ENCODE measurements at regions not wholly inside any gene's neighbourhood (a gene's known extent, or its start where the extent isn't known, plus 50 kb on each side); places are given as distances from the start of the nearest gene placed in this dataset.

- dilution Hi-C loops (cut with MboI; ENCODE audit: extremely low pct_ligation_motif_present, low sequenced_read_pairs) (no loop called here), intact Hi-C loops (cut with micrococcal nuclease) (no loop called here)
- no peaks in the 10 kb centered on the region for H4K20me1 ChIP-seq (replicated peaks; ENCODE audit: control insufficient read depth, extremely low read depth, insufficient read depth, low read length)
- H3K9me1 ChIP-seq (replicated peaks; ENCODE audit: control insufficient read depth, extremely low read depth, insufficient read depth, low read length), result no peaks in the 10 kb centered on the region
- H3K9me3 ChIP-seq (replicated peaks; ENCODE audit: control insufficient read depth, insufficient read depth, low read length), result no peaks in the 10 kb centered on the region
- no peak overlapping the region for H3K4me3 ChIP-seq (replicated peaks in 1 of 3; ENCODE audit: insufficient read depth in 1 of 3, low read depth in 1 of 3, low read length in 3 of 3)
- POLR2A ChIA-PET, result interaction anchor here (0.7 kb wide), 1 partner anchor 304 kb away, joined by 3 read pairs; no protein-coding TSS in a partner anchor
- DNase-seq (ENCODE audit: low read depth, low spot score) (no peak), FAIRE-seq (no peak)
- no peaks in the 10 kb centered on the region for H3K27me3 ChIP-seq (ENCODE audit: control insufficient read depth in 2 of 2, insufficient read depth in 2 of 2, low read length in 2 of 2)
- no peak overlapping the region for H3K9ac ChIP-seq (replicated peaks; ENCODE audit: extremely low read depth, insufficient read depth, low read length)
- no peak overlapping the region for H3K27ac ChIP-seq (ENCODE audit: insufficient read depth, low read depth, low read length)
- H3K4me2 ChIP-seq (ENCODE audit: insufficient read depth, low read length), result no peak overlapping the region
- H3K4me1 ChIP-seq (ENCODE audit: control insufficient read depth, extremely low read depth, insufficient read depth, low read length), result no peaks in the 10 kb centered on the region
- H3K79me2 ChIP-seq (ENCODE audit: control insufficient read depth, insufficient read depth, low read length), result no peaks in the 10 kb centered on the region
- no peak for TF ChIP-seq POLR2A (IDR thresholded peaks at IDR 0.05; ENCODE audit: low read depth, low read length)
- TF ChIP-seq CTCF (IDR thresholded peaks at IDR 0.05; ENCODE audit: extremely low read depth in 1 of 2, insufficient read depth in 1 of 2, low read depth in 1 of 2, low read length in 2 of 2), result no peak
- no peak for TF ChIP-seq MYC (IDR thresholded peaks at IDR 0.05; ENCODE audit: low read depth, low read length)
- H2AFZ ChIP-seq (ENCODE audit: low read depth, low read length), result no peak overlapping the region
- CTCF ChIA-PET, result no interaction called here
- no TSS peak for BruUV-seq (replicated peaks)
- no peaks in the 10 kb centered on the region for H3K36me3 ChIP-seq (ENCODE audit: control insufficient read depth in 2 of 2, extremely low read depth in 1 of 2, insufficient read depth in 2 of 2, low read length in 2 of 2)
Measured at GRCh38 chr3:25338158-25338725, 89.8 kb upstream of the RARB start.

GRCh38 chr3:25339225-25339624 lies 88.8 kb upstream of the RARB start:
- Histone ChIP-seq H3K4me2 (ENCODE audit: insufficient read depth, low read length) (no peak overlapping the region), H3K27ac (ENCODE audit: insufficient read depth, low read depth, low read length) (no peak overlapping the region), H2AFZ (ENCODE audit: low read depth, low read length) (no peak overlapping the region), H3K36me3 (ENCODE audit: control insufficient read depth in 2 of 2, extremely low read depth in 1 of 2, insufficient read depth in 2 of 2, low read length in 2 of 2) (no peaks in the 10 kb centered on the region), H3K9me1 (replicated peaks; ENCODE audit: control insufficient read depth, extremely low read depth, insufficient read depth, low read length) (no peaks in the 10 kb centered on the region), H4K20me1 (replicated peaks; ENCODE audit: control insufficient read depth, extremely low read depth, insufficient read depth, low read length) (no peaks in the 10 kb centered on the region), H3K9ac (replicated peaks; ENCODE audit: extremely low read depth, insufficient read depth, low read length) (no peak overlapping the region), H3K4me3 (replicated peaks in 1 of 3; ENCODE audit: insufficient read depth in 1 of 3, low read depth in 1 of 3, low read length in 3 of 3) (no peak overlapping the region), H3K79me2 (ENCODE audit: control insufficient read depth, insufficient read depth, low read length) (no peaks in the 10 kb centered on the region), H3K27me3 (ENCODE audit: control insufficient read depth in 2 of 2, insufficient read depth in 2 of 2, low read length in 2 of 2) (no peaks in the 10 kb centered on the region), H3K9me3 (replicated peaks; ENCODE audit: control insufficient read depth, insufficient read depth, low read length) (no peaks in the 10 kb centered on the region), H3K4me1 (ENCODE audit: control insufficient read depth, extremely low read depth, insufficient read depth, low read length) (no peaks in the 10 kb centered on the region)
- intact Hi-C loops (cut with micrococcal nuclease), result no loop called here
- FAIRE-seq (no peak), DNase-seq (ENCODE audit: low read depth, low spot score) (no peak)
- dilution Hi-C loops (cut with MboI; ENCODE audit: extremely low pct_ligation_motif_present, low sequenced_read_pairs), result no loop called here
- TF ChIP-seq CTCF (IDR thresholded peaks at IDR 0.05; ENCODE audit: extremely low read depth in 1 of 2, insufficient read depth in 1 of 2, low read depth in 1 of 2, low read length in 2 of 2) (no peak), POLR2A (IDR thresholded peaks at IDR 0.05; ENCODE audit: low read depth, low read length) (no peak), EZH2 (IDR thresholded peaks at IDR 0.05; ENCODE audit: borderline replicate concordance, low read depth, low read length, severe bottlenecking) (no peak), JUN (IDR thresholded peaks at IDR 0.05; ENCODE audit: borderline replicate concordance, insufficient read depth, insufficient read length, low read depth) (no peak), GATA2 (IDR thresholded peaks at IDR 0.05; ENCODE audit: insufficient read depth, insufficient read length, low read depth, low read length) (no peak), POLR2AphosphoS5 (IDR thresholded peaks at IDR 0.05; ENCODE audit: insufficient read depth, low read depth, low read length) (no peak), FOS (IDR thresholded peaks at IDR 0.05; ENCODE audit: borderline replicate concordance, insufficient read depth, low read length) (no peak), MAX (IDR thresholded peaks at IDR 0.05; ENCODE audit: insufficient read depth, insufficient read length) (no peak), MYC (IDR thresholded peaks at IDR 0.05; ENCODE audit: low read depth, low read length) (no peak)
- BruUV-seq (replicated peaks), result no TSS peak
- POLR2A ChIA-PET, result no interaction called here
- CTCF ChIA-PET, result no interaction called here

Data from endothelial cell of umbilical vein (primary cell).